Esophagus muscularis mucosa (tissue), 4 donors: ENCODE measurements at regions not wholly inside any gene's neighbourhood (a gene's known extent, or its start where the extent isn't known, plus 50 kb on each side); places are given as distances from the start of the nearest gene placed in this dataset.

Experiments used
- DNase-seq: peaks from one replicate; pipeline ENCODE4 v3.0.0-alpha.2; 2017; ENCODE audit errors: extremely low spot score
- H3K27ac ChIP-seq, 4 donors: fragments of 200-600 bp; sonication (generic); replicated peaks in 1 of 4; 1 replicate in 3 of 4; 2 replicates in 1 of 4; pipeline ENCODE4 v1.5.1; 2016 to 2019; ENCODE audit warnings: mild to moderate bottlenecking in 1 of 4
- H3K27me3 ChIP-seq, 4 donors: fragments of 200-600 bp; sonication (generic); one replicate each; pipeline versions ENCODE4 v1.5.1 to v1.6.0; 2016 to 2019
- H3K36me3 ChIP-seq, 4 donors: fragments of 200-600 bp; sonication (generic); one replicate each; pipeline ENCODE4 v1.5.1; 2016 to 2019
- H3K4me1 ChIP-seq, 4 donors: fragments of 200-600 bp; sonication (generic); one replicate each; pipeline ENCODE4 v1.5.1; 2016 to 2019
- H3K4me3 ChIP-seq, 4 donors: fragments of 200-600 bp; sonication (generic); 1 replicate in 2 of 4; 2 replicates in 2 of 4; pipeline ENCODE4 v1.5.1; 2016 to 2019; ENCODE audit warnings: mild to moderate bottlenecking in 4 of 4, moderate library complexity in 1 of 4
- H3K9me3 ChIP-seq, 4 donors: fragments of 200-600 bp; sonication (generic); 1 replicate in 3 of 4; 2 replicates in 1 of 4; pipeline ENCODE4 v1.5.1; 2016 to 2019
- EP300 ChIP-seq: sonication (generic); formaldehyde crosslinking; IDR thresholded peaks from one replicate; pipeline ENCODE4 v1.6.1; 2017; ENCODE audit warnings: antibody characterized with exemption
- POLR2A ChIP-seq: fragments of 450-650 bp; IDR thresholded peaks from one replicate; pipeline ENCODE4 v1.6.1; 2017; ENCODE audit warnings: antibody characterized with exemption, moderate library complexity, mild to moderate bottlenecking, low read depth
- POLR2AphosphoS5 ChIP-seq, 2 donors: sonication (generic); formaldehyde crosslinking; IDR thresholded peaks; one replicate each; pipeline ENCODE4 v1.6.1; 2017; ENCODE audit warnings: antibody characterized with exemption in 2 of 2
- WGBS: methylation state at CpG from one replicate; pipeline ENCODE4 v1.1.5; 2018; 5-methylcytosine and 5-hydroxymethylcytosine counted together
- intact Hi-C: fragments of 100-400 bp; cut with DNase I; formaldehyde crosslinking; loops from one replicate; pipeline ENCODE4 v1.15.1; 2023
- TF ChIP-seq, protein P1 (sequence below), 3 experiments: fragments of 200-600 bp in 2 of 3; fragments of 450-650 bp in 1 of 3; sonication (generic) in 2 of 3; IDR thresholded peaks; one replicate each; pipeline ENCODE4 v1.5.1; 2017 to 2019; ENCODE audit warnings: antibody characterized with exemption in 3 of 3, mild to moderate bottlenecking in 2 of 3, moderate library complexity in 1 of 3

DNA sequence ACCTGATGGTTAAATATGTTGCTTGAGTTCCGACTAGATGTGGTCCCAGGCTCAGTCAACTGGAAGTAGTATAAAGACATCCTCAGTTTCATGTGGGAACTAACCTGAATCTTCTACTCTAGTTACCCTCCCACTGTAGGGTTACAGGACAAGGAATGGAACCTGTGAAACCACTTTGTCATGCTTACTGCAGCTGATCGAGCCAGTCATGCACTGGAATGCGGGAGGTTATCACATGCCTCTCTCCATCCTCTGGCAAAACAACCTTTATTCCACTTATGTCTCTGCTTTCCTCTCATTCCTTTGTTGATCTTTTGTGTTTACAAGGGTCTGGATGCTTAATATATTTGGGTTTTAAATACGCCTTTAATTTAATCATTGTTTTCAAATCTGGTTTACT lies 111.9 kb upstream of the DDHD1 start:
- Histone ChIP-seq H3K4me3 (no peak overlapping the region), H3K9me3 (peaks cover 0 to 7% (median 0%) of the 10 kb centered on the region in 4 donors), H3K36me3 (no peaks in the 10 kb centered on the region), H3K27ac (no peak overlapping the region), H3K4me1 (no peaks in the 10 kb centered on the region), H3K27me3 (no peaks in the 10 kb centered on the region)
- intact Hi-C loops: no loop called here
- 89% methylated on average over 4 of the region's 4 CpGs for WGBS
- DNase-seq: no peak
- TF ChIP-seq, protein P1, sequence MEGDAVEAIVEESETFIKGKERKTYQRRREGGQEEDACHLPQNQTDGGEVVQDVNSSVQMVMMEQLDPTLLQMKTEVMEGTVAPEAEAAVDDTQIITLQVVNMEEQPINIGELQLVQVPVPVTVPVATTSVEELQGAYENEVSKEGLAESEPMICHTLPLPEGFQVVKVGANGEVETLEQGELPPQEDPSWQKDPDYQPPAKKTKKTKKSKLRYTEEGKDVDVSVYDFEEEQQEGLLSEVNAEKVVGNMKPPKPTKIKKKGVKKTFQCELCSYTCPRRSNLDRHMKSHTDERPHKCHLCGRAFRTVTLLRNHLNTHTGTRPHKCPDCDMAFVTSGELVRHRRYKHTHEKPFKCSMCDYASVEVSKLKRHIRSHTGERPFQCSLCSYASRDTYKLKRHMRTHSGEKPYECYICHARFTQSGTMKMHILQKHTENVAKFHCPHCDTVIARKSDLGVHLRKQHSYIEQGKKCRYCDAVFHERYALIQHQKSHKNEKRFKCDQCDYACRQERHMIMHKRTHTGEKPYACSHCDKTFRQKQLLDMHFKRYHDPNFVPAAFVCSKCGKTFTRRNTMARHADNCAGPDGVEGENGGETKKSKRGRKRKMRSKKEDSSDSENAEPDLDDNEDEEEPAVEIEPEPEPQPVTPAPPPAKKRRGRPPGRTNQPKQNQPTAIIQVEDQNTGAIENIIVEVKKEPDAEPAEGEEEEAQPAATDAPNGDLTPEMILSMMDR (IDR thresholded peaks at IDR 0.05): no peak
- TF ChIP-seq EP300 (no peak), POLR2A (no peak), POLR2AphosphoS5 (IDR thresholded peaks at IDR 0.05) (no peak)

GRCh38 chr14:53260928-53261327 lies 107.8 kb upstream of the DDHD1 start:
- Histone ChIP-seq H3K27me3 (no peaks in the 10 kb centered on the region), H3K4me1 (no peaks in the 10 kb centered on the region), H3K9me3 (peaks cover 0 to 7% (median 0%) of the 10 kb centered on the region in 4 donors), H3K27ac (no peak overlapping the region), H3K4me3 (no peak overlapping the region), H3K36me3 (no peaks in the 10 kb centered on the region)
- TF ChIP-seq, protein P1 (IDR thresholded peaks at IDR 0.05): no peak
- TF ChIP-seq EP300: no peak
- TF ChIP-seq POLR2AphosphoS5 (IDR thresholded peaks at IDR 0.05): no peak
- no peak for TF ChIP-seq POLR2A
- DNase-seq: no peak
- WGBS: 77% methylated on average over 2 of the region's 2 CpGs
- intact Hi-C loops: no loop called here

DNA sequence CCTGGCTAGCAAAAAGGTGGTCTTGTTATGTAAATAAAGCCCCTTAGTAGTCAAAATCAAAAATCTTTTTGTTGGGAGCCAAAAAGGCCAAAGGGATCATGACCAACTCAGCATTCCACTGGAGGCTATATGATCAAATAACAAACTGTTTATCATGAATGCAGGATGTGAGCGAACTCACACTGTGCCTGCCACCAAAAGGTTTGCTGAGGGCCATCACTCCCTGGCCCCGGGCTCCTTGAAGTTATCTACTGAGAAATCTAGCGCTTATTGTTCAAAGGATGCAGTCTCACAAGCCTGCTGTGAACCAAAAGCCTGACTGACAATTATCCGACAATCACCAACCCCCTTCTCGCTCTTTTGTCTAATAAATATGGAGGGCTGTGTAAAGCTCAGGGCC lies 107.2 kb upstream of the DDHD1 start:
- no peak overlapping the region for H3K4me3 ChIP-seq
- peaks cover 0 to 7% (median 0%) of the 10 kb centered on the region in 4 donors for H3K9me3 ChIP-seq
- no peaks in the 10 kb centered on the region for H3K36me3 ChIP-seq
- WGBS: 71% methylated on average over 5 of the region's 5 CpGs
- H3K4me1 ChIP-seq: no peaks in the 10 kb centered on the region
- H3K27ac ChIP-seq: no peak overlapping the region
- H3K27me3 ChIP-seq: no peaks in the 10 kb centered on the region
- intact Hi-C loops: no loop called here
- TF ChIP-seq, protein P1 (IDR thresholded peaks at IDR 0.05): no peak
- TF ChIP-seq EP300 (no peak), POLR2AphosphoS5 (IDR thresholded peaks at IDR 0.05) (no peak), POLR2A (no peak)
- DNase-seq: no peak

- H3K4me1 ChIP-seq: peaks cover 0 to 7% (median 4%) of the 10 kb centered on the region in 4 donors
- no peak for DNase-seq
- no peaks in the 10 kb centered on the region for H3K36me3 ChIP-seq
- WGBS: 70% methylated on average over 1 of the region's 1 CpG
- TF ChIP-seq, protein P1 (IDR thresholded peaks at IDR 0.05): no peak
- TF ChIP-seq POLR2AphosphoS5 (IDR thresholded peaks at IDR 0.05): no peak
- no peak for TF ChIP-seq EP300
- TF ChIP-seq POLR2A: no peak
- H3K27ac ChIP-seq: no peak overlapping the region
- intact Hi-C loops: no loop called here
- H3K9me3 ChIP-seq: no peaks in the 10 kb centered on the region
- H3K27me3 ChIP-seq: no peaks in the 10 kb centered on the region
- H3K4me3 ChIP-seq: no peak overlapping the region
Measured at GRCh38 chr14:53252141-53252540, 99.0 kb upstream of the DDHD1 start.

DNA sequence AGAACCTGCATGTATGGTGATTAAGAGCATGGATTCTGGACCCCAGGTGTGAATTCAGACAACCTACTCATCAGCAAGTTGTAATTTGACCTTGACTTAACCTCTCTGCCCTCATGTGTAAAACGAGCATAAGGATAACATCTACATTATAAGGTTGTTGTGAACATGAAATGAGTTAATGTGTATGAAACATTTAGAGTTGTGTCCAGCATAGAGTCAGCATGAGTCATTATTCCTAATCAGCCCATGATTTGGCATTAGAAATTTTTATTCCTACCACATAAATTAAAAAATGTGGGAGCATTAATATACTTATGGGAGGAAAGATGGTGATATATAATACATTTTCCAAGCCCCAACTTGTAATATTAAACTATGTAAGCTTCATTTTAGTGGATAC lies 95.9 kb upstream of the DDHD1 start:
- Histone ChIP-seq H3K4me1 (peaks cover 0 to 7% (median 4%) of the 10 kb centered on the region in 4 donors), H3K27me3 (no peaks in the 10 kb centered on the region), H3K27ac (no peak overlapping the region), H3K9me3 (no peaks in the 10 kb centered on the region), H3K36me3 (no peaks in the 10 kb centered on the region), H3K4me3 (no peak overlapping the region)
- TF ChIP-seq POLR2AphosphoS5 (IDR thresholded peaks at IDR 0.05) (no peak), POLR2A (no peak), EP300 (no peak)
- TF ChIP-seq, protein P1 (IDR thresholded peaks at IDR 0.05): no peak
- 62% methylated on average over 1 of the region's 1 CpG for WGBS
- intact Hi-C loops: no loop called here
- no peak for DNase-seq
